ENCODE measurements at regions not wholly inside any gene's neighbourhood (a gene's known extent, or its start where the extent isn't known, plus 50 kb on each side); places are given as distances from the start of the nearest gene placed in this dataset.
"Not testable (repeated sequence)": the region's sequence is repeated elsewhere in the genome, so short reads cannot be mapped to it uniquely, and the experiment has no call there.

- TF ChIP-seq POLR2A (IDR thresholded peaks at IDR 0.05) (no peak), EP300 (IDR thresholded peaks at IDR 0.05) (no peak), CTCF (IDR thresholded peaks at IDR 0.05) (no peak)
- H3K27ac ChIP-seq: no peak overlapping the region
- 62 to 65% methylated on average over 12 of the region's 12 CpGs for WGBS, 2 donors
These were observed 188.8 kb downstream of the CRLF2 start for GRCh38 chrX:1023676-1024075.

DNA sequence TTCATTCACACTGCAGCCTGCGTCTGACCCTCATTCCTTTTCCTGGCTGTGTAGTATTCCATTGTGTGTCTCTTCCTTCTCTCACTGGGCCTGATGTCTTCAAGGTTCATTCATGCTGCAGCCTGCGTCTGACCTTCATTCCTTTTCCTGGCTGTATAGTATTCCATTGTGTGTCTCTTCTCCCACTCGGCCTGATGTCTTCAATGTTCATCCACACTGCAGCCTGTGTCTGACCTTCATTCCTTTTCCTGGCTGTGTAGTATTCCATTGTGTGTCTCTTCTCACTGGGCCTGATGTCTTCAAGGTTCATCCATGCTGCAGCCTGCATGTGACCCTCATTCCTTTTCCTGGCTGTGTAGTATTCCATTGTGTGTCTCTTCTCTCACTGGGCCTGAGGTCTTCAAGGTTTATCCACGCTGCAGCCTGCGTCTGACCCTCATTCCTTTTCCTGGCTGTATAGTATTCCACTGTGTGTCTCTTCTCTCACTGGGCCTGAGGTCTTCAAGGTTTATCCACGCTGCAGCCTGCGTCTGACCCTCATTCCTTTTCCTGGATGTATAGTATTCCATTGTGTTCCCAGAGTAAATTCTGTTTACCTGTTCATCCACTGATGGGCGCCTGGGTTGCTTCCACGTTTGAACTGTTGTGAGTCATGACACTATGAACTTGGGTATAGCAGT is 191.0 kb downstream of the CRLF2 start:
- H3K4me1 ChIP-seq; H3K27me3 ChIP-seq; H3K27ac ChIP-seq; H3K4me3 ChIP-seq; DNase-seq (ENCODE audit: low spot score in 2 of 2); H3K36me3 ChIP-seq: not testable (repeated sequence)
- 90 to 94% methylated on average over 9 of the region's 9 CpGs for WGBS, 2 donors
- H3K9me3 ChIP-seq: peaks cover 0 to 53% (median 6%) of the 10 kb centered on the region in 4 donors

More at GRCh38 chrX:1023676-1024075, 188.8 kb downstream of the CRLF2 start:
- Histone ChIP-seq H3K4me1 (no peaks in the 10 kb centered on the region), H3K27me3 (no peaks in the 10 kb centered on the region), H3K4me3 (no peak overlapping the region), H3K9me3 (peaks cover 0 to 49% (median 6%) of the 10 kb centered on the region in 4 donors), H3K36me3 (no peaks in the 10 kb centered on the region)
- DNase-seq (ENCODE audit: low spot score in 2 of 2): no peak

DNA sequence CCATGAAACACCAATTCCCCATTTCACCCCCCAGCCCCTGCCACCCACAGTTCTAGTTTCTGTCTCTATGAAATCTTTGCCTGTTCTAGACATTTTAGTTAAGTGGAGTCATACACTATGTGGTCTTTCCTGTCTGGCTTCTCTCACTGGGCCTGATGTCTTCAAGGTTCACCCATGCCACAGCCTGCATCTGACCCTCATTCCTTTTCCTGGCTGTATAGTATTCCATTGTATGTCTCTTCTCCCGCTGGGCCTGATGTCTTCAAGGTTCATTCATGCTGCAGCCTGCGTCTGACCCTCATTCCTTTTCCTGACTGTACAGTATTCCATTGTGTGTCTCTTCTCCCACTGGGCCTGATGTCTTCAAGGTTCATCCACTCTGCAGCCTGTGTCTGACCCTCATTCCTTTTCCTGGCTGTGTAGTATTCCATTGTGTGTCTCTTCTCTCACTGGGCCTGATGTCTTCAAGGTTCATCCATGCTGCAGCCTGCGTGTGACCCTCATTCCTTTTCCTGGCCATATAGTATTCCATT is 191.7 kb downstream of the CRLF2 start:
- no peaks in the 10 kb centered on the region for H3K27me3 ChIP-seq
- WGBS, 2 donors: 93 to 94% methylated on average over 3 of the region's 3 CpGs
- H3K36me3 ChIP-seq: no peaks in the 10 kb centered on the region
- TF ChIP-seq POLR2A (IDR thresholded peaks at IDR 0.05) (no peak), CTCF (IDR thresholded peaks at IDR 0.05) (no peak), EP300 (IDR thresholded peaks at IDR 0.05) (no peak)
- peaks cover 0 to 50% (median 6%) of the 10 kb centered on the region in 4 donors for H3K9me3 ChIP-seq
- DNase-seq (ENCODE audit: low spot score in 2 of 2): no peak
- H3K4me3 ChIP-seq: no peak overlapping the region
- H3K27ac ChIP-seq: no peak overlapping the region
- H3K4me1 ChIP-seq: no peaks in the 10 kb centered on the region

- 83 to 89% methylated on average over 15 of the region's 15 CpGs for WGBS, 2 donors
- not testable (repeated sequence) for H3K27ac ChIP-seq; DNase-seq (ENCODE audit: low spot score in 2 of 2); H3K4me3 ChIP-seq; H3K4me1 ChIP-seq; H3K36me3 ChIP-seq; H3K27me3 ChIP-seq
- peaks cover 0 to 27% (median 6%) of the 10 kb centered on the region in 4 donors for H3K9me3 ChIP-seq
These were observed 195.5 kb downstream of the CRLF2 start for GRCh38 chrX:1016926-1017325.

- 93 to 96% methylated on average over 11 of the region's 11 CpGs for WGBS, 2 donors
- not testable (repeated sequence) for H3K27ac ChIP-seq; H3K4me1 ChIP-seq; H3K4me3 ChIP-seq; H3K36me3 ChIP-seq; DNase-seq (ENCODE audit: low spot score in 2 of 2); H3K27me3 ChIP-seq
- H3K9me3 ChIP-seq: peaks cover 0 to 20% (median 3%) of the 10 kb centered on the region in 4 donors
These were observed 196.2 kb downstream of the CRLF2 start for GRCh38 chrX:1016281-1016680.

GRCh38 chrX:1012678-1013300 is 199.7 kb downstream of the CRLF2 start:
- peaks cover 0 to under 1% (median 0%) of the 10 kb centered on the region in 4 donors for H3K9me3 ChIP-seq
- no peaks in the 10 kb centered on the region for H3K4me1 ChIP-seq
- no peak overlapping the region for H3K27ac ChIP-seq
- TF ChIP-seq EP300 (IDR thresholded peaks at IDR 0.05): no peak
- TF ChIP-seq CTCF (IDR thresholded peaks at IDR 0.05): no peak
- no peak for TF ChIP-seq POLR2A (IDR thresholded peaks at IDR 0.05)
- no peaks in the 10 kb centered on the region for H3K36me3 ChIP-seq
- no peak for DNase-seq (ENCODE audit: low spot score in 2 of 2)
- H3K4me3 ChIP-seq: no peak overlapping the region
- no peaks in the 10 kb centered on the region for H3K27me3 ChIP-seq
- WGBS, 2 donors: 83 to 84% methylated on average over 16 of the region's 16 CpGs
